Endothelial cell of hepatic sinusoid (primary cell): ENCODE measurements at regions not wholly inside any gene's neighbourhood (a gene's known extent, or its start where the extent isn't known, plus 50 kb on each side); places are given as distances from the start of the nearest gene placed in this dataset.

ENCODE experiments used
- in situ Hi-C: cut with HindIII; loops from 2 replicates; pipeline ENCODE4 v1.10.0; 2017; ENCODE audit warnings: low sequenced_read_pairs

DNA sequence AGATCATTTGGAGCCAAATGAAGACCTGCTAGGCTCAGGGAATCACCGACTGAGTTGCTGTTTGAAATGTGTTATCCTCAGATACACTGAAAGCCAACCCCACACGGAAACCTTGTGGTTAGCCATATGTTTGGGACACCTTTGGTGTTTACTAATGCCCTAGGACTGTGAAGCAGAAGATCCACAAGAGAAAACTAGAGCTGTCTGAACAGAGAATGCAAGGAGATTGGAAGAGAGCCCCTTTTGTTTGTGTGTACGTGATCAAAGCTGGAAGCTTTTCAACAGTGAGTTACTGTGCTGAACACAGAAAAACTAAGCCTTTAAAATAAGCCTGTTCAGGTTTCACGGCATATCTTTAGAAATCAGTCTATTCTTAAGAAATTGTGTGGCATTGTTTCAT, 908.2 kb upstream of the ADGRL2 start:
- in situ Hi-C loops: no loop called here

DNA sequence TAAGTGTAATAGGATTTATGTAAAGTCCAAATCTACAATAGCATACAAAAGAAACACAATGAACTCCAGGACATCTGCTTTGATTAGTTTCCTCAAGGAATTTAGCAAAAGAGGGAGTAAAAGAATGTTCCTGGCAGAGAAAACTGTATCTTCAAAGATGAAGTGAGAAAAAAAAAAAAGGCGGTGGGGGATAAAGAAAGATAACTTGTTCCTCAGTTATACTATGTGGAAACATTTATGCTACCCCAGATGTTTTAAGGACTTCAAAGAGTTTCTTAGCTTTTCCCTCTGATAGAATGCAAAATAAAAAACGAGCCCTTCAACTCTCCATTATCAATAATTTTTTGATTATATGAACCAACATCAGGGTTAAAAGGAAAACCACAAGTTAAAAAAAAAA, 908.9 kb upstream of the ADGRL2 start:
- in situ Hi-C loops: no loop called here

GRCh38 chr1:80882553-80882952, 918.2 kb upstream of the ADGRL2 start:
- in situ Hi-C loops: no loop called here

DNA sequence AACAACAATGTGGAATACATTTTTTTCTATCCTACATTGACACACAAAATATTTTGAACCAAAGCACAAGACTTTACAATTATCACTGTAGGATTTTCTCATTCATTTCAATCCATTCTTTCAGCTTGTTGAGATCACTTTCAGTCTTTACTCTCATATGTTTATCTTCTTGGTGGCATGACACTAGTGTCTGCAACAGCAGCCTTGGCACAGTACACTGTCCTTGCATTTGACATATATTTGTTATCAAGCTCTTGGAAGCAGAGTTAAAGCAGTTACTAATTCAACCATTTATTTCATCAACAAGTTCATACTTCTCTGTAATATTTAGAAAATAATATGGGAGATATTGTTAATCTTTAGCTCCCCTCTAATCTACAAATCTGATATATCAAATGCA, 922.4 kb upstream of the ADGRL2 start:
- in situ Hi-C loops: no loop called here

- in situ Hi-C loops: no loop called here
Observed at GRCh38 chr1:80876035-80876434, 924.7 kb upstream of the ADGRL2 start.

DNA sequence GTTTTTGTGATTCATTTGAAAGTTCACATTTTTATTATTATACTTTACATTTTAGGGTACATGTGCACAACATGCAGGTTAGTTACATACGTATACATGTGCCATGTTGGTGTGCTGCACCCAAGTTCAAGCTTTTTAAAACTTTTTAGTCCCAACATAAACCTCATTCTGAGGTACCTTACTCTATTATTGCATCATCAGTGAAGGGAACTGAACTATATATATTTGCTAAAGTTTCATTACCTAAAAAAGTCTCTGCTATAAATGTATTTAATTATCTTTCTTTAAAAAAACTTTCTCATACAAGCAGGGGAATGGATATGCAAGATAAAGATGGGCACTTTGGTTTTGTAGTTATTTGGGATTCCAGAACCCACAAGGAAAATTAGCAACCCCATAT, 931.4 kb upstream of the ADGRL2 start:
- in situ Hi-C loops: no loop called here

DNA sequence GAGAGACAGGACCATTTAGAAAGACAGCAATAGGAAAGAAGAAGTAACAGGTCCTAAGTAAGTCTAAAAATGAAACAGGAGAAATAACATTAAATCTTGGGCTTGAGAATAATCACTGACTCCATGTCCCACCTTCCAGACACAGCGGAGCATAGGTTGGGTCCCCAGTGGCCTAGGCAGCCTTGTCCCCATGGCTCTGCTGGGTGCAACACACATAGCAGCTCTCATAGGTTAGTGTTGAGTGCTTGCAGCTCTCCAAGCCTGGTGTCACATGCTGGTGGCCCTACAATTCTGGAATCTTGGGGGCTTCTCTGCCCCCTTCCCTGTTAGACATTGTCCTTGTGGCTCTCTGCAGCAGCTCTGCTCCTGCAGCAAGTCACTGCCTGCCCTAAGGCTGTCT, 952.8 kb upstream of the ADGRL2 start:
- in situ Hi-C loops: no loop called here

GRCh38 chr1:80846966-80847365, 953.8 kb upstream of the ADGRL2 start:
- in situ Hi-C loops: no loop called here

GRCh38 chr1:80842796-80843195, 957.9 kb upstream of the ADGRL2 start:
- in situ Hi-C loops: no loop called here

DNA sequence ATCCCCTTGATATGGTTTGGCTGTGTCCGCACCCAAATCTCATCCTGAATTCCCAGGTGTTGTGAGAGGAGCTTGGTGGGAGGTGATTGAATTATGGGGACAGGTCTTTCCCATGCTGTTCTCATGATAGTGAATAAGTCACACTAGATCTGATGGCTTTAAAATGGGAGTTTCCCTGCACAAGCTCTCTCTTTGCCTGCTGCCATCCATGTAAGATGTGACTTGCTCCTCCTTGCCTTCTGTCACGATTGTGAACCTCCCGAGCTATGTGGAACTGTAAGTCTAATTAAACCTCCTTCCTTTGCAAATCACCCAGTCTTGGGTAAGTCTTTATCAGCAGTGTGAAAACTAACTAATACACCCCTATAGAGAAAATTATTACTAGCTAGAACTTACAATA, 959.5 kb upstream of the ADGRL2 start:
- in situ Hi-C loops: no loop called here

DNA sequence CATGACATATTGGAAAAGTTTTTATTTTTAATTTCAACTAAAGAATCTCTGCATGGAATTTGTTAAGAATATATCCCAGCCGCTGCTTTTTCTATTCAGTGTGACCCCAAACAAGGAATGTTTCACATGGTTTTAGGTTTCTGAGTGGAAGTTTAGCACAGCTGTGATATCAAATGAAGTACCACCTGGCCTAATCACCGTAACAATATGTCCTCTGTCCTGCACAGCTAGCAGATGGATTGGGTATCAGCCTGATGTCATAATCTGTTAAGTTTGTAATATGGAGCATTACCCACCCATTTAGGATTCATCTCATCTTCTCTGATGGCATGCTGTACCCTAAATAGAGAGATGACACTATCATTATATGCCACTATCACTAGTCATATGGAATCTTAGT, 963.7 kb upstream of the ADGRL2 start:
- in situ Hi-C loops: no loop called here

- in situ Hi-C loops: no loop called here
Observed at GRCh38 chr1:80836505-80836904, 964.2 kb upstream of the ADGRL2 start.

DNA sequence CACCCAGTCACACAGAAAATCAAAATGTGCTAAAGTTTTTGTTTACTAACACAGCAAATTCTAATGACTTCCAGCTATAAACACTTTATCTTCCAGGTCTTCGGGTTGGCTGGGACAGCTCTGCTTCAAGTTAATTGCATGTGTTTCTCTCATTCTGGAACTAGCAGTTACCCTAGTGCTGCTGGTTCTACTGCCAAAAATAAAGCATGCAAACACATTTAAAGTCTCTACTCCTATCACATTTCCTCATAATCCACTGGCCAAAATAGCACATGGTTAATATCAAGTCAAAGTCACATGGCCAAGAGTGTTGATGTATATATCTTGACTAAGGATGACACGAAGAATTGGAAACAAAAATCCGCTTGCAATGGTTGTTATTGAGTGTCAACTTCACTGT, 973.1 kb upstream of the ADGRL2 start:
- in situ Hi-C loops: no loop called here

DNA sequence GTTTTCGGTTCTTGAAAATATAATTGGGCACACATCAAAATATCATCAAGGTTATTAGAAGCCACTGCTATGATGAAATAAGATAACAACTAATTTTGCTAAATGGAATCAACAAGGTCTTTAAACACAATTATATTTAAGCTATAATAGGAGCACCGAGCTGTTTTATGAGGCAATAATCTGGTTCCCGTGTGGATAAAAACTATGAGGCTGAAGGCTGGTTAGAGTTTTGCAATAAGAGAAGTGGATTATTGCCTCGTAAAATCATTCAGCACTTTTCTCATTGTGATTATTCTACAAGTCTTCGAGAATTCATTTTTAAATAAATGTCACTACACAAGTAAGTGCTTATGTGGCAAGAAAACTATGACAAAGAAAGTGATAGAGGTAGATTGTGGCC, 975.7 kb upstream of the ADGRL2 start:
- in situ Hi-C loops: no loop called here

GRCh38 chr1:80818211-80818610, 982.5 kb upstream of the ADGRL2 start:
- in situ Hi-C loops: no loop called here

DNA sequence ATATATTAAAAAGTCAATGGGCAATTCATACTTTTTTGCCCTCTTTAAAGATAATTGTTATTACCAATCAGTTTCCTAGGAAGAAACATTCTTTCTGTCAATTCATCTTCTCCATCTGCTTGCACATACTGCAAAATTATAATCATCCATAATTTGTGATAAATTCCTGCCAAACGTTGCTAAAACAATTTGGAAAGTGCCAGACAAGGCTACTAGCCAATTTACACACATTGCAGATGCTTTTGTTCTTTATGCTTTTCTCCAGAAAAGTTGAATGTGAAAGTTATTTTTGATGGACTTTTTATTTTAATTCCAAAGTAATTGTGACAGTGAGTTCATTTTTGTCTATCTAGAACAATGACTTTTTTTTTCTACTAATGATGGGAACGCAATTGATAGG, 992.8 kb upstream of the ADGRL2 start:
- in situ Hi-C loops: loop anchor here (5.0 kb wide), 1 partner anchor 104 kb away; no protein-coding TSS in a partner anchor

- in situ Hi-C loops: loop anchor here (5.0 kb wide), 1 partner anchor 106 kb away; no protein-coding TSS in a partner anchor
Observed at GRCh38 chr1:80806431-80806830, 994.3 kb upstream of the ADGRL2 start.

DNA sequence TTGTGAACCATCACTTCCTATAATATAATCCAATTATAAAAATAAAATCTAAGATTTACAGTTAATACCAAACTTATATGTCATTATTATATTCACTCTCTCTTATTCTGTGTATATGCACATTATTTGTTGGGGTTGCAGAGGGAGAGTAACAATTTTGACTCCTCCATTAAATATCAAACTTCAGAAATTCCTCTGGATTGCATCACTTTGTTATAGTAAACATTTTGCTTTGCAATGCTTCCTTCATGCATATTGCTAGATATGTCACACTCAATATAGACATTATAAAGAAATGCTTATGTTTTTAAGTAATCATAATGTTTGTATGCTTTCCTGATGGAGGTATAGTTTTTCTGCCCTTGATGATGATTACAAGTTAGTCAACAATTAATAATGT, 999.0 kb upstream of the ADGRL2 start:
- in situ Hi-C loops: no loop called here

DNA sequence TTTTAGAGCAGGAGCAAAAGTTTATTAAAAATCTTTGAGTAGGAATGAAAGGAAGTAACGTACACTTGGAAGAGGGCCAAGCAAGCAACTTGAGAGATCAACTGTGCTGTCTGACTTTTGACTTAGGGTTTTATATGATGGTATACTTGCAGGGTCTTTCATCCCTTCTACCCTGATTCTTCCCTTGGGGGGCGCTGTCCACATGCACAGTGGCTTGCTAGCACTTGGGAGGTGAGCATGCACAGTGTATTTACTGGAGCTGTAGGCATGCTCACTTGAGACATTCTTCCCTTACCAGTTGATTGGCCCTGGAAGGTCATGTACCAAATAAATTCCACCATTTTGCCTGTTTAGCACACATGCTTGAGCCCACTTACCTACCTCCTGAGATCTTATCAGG, 1001.3 kb upstream of the ADGRL2 start:
- in situ Hi-C loops: loop anchor here (5.0 kb wide), 1 partner anchor 37 kb away; no protein-coding TSS in a partner anchor

DNA sequence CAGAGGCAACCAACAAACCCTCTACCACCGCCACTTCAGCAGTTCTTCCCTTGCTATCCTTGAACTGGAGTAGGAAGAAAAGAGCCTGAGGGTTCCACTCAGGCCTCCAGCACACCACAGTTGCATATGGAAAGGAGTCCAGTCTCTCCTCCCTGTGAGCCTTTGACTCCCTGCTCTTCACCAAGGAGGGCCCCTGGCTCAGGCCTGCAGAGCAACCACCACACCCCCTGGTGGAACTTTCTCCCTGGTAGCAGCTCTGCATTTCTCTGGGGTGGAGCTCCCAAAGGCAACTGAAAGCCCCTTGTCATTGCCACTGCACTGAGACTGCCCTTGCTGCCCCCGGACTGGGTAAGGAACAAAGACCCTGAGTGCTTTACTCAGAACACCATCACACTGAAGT, 1021.5 kb upstream of the ADGRL2 start:
- in situ Hi-C loops: no loop called here

DNA sequence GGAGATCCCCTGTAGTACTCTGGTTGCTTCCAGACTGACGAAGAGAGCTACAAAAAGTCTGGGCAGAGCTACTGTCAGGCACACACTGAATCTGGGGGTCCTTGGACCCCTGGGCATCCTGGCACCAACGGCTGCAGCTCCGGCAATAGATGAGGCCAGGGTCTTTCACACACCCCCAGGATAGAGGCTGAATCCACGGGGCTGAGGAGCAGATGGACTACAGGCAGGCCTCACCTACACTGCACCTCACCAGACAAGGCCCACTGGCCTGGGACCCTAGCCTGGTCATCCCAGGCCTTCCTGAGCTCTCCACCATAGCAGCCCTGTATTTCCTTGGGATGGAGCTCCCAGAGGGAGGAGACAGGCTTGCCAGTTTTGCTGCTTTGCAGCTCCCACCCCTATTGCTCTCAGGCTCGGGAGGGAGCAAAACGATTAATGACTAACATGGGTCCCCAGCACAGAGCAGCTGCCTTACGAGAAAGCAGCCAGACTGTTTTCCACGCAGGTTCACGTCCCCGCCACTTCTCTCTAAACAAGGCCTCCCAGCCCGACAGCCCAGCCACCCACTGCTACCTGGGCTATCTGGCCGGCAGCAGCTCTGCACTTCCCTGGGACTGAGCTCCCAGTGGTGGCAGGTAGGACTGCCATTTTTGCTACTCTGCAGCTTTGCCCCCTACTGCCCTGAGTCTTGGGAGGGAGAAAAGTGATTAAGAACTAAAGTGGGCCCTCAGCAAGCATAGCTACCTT, 1022.5 kb upstream of the ADGRL2 start:
- in situ Hi-C loops: no loop called here

- in situ Hi-C loops: no loop called here
Observed at GRCh38 chr1:80776266-80776665, 1024.5 kb upstream of the ADGRL2 start.

DNA sequence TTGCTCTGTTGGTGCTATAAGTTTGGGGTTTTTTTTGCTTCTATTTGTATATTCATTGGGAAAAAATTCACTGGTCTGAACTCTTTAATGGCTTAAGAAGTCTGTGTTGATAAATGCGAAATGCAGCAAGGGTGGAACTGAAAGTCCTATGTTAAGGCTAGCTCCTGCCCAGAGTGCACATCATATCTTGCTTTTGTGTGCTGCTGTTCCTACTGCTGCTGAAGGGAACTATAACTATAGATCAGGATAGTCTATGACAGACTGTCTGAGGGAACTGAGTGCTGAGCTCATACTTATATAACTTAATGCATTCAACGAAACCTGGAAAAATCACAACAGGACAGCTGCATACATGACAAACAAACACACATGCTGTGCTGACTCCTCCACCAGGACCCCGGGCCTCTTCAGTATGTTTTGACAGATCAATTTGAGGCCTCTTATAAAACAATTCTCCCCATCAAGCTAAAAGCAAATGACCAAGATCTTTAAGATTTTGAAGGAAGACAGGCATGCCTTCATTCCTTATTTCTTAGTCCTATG, 1031.5 kb upstream of the ADGRL2 start:
- in situ Hi-C loops: no loop called here
